Fibroblast of skin of left quadriceps (primary cell): ENCODE measurements at regions not wholly inside any gene's neighbourhood (a gene's known extent, or its start where the extent isn't known, plus 50 kb on each side); places are given as distances from the start of the nearest gene placed in this dataset.

Experiments used
- DNase-seq, 2 experiments: peaks; one replicate each; pipeline ENCODE4 v3.0.0-alpha.2; 2013; ENCODE audit warnings: low read depth in 2 of 2

- DNase-seq: no peak
Observed at GRCh38 chr12:97177481-97177880, 270.4 kb downstream of the NEDD1 start.

GRCh38 chr12:97181571-97182265 lies 274.7 kb downstream of the NEDD1 start:
- no peak for DNase-seq

GRCh38 chr12:97182769-97183168 lies 275.7 kb downstream of the NEDD1 start:
- no peak for DNase-seq

GRCh38 chr12:97184127-97184773 lies 277.2 kb downstream of the NEDD1 start:
- DNase-seq: no peak

- DNase-seq: no peak
Observed at GRCh38 chr12:97185567-97185966, 277.0 kb upstream of the RMST start.

- no peak for DNase-seq
Observed at GRCh38 chr12:97194546-97194945, 268.1 kb upstream of the RMST start.

GRCh38 chr12:97200181-97200580 lies 262.4 kb upstream of the RMST start:
- DNase-seq: no peak

GRCh38 chr12:97203408-97203807 lies 259.2 kb upstream of the RMST start:
- DNase-seq: no peak

- no peak for DNase-seq
Observed at GRCh38 chr12:97209997-97210396, 252.6 kb upstream of the RMST start.

GRCh38 chr12:97211416-97211930 lies 251.1 kb upstream of the RMST start:
- no peak for DNase-seq

GRCh38 chr12:97216848-97217247 lies 245.8 kb upstream of the RMST start:
- no peak for DNase-seq

GRCh38 chr12:97222391-97222790 lies 240.2 kb upstream of the RMST start:
- DNase-seq: no peak

- no peak for DNase-seq
Observed at GRCh38 chr12:97223419-97223818, 239.2 kb upstream of the RMST start.

- no peak for DNase-seq
Observed at GRCh38 chr12:97229004-97229403, 233.6 kb upstream of the RMST start.

- DNase-seq: no peak
Observed at GRCh38 chr12:97235102-97235501, 227.5 kb upstream of the RMST start.

GRCh38 chr12:97246368-97246767 lies 216.2 kb upstream of the RMST start:
- DNase-seq: no peak

GRCh38 chr12:97250483-97250882 lies 212.1 kb upstream of the RMST start:
- DNase-seq: no peak

GRCh38 chr12:97257726-97258125 lies 204.9 kb upstream of the RMST start:
- no peak for DNase-seq

- DNase-seq: no peak
Observed at GRCh38 chr12:97259098-97259497, 203.5 kb upstream of the RMST start.

GRCh38 chr12:97260786-97261185 lies 201.8 kb upstream of the RMST start:
- DNase-seq: no peak

- no peak for DNase-seq
Observed at GRCh38 chr12:97267166-97267565, 195.4 kb upstream of the RMST start.

- no peak for DNase-seq
Observed at GRCh38 chr12:97267594-97268202, 194.9 kb upstream of the RMST start.

GRCh38 chr12:97272471-97272870 lies 190.1 kb upstream of the RMST start:
- DNase-seq: no peak
